Limb (tissue), 2 donors: ENCODE measurements at regions not wholly inside any gene's neighbourhood (a gene's known extent, or its start where the extent isn't known, plus 50 kb on each side); places are given as distances from the start of the nearest gene placed in this dataset.

Experiments
- DNase-seq, 2 donors: peaks; one replicate each; pipeline ENCODE4 v3.0.0-alpha.2; 2016; ENCODE audit errors: extremely low spot score in 2 of 2

- DNase-seq = peak in 1 of 2 donors; percentile 39
These were observed 88.2 kb upstream of the CAMK2D start for GRCh38 chr4:113849771-113850170.

- DNase-seq = no peak
These were observed 86.2 kb upstream of the CAMK2D start for GRCh38 chr4:113847710-113848109.

DNA sequence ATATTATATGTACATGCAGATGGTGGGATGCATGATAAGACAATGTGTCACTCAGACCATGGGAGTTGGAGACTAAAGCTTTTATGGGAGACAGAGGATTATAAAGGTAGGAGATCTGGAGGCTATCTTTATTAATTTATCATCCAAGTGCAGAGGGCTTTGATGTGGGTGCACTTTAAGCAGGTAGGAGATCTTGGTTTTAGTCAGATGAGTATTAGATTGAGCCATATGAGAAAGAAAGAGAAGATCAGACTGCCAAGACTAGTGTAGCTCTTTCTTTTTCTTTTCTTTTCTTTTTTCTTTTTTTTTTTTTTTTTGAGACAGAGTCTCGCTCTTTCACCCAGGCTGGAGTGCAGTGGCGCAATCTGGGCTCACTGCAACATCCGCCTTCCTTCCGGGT lies 84.9 kb upstream of the CAMK2D start:
- DNase-seq = no peak

- DNase-seq = no peak
These were observed 83.6 kb upstream of the CAMK2D start for GRCh38 chr4:113845138-113845537.

DNA sequence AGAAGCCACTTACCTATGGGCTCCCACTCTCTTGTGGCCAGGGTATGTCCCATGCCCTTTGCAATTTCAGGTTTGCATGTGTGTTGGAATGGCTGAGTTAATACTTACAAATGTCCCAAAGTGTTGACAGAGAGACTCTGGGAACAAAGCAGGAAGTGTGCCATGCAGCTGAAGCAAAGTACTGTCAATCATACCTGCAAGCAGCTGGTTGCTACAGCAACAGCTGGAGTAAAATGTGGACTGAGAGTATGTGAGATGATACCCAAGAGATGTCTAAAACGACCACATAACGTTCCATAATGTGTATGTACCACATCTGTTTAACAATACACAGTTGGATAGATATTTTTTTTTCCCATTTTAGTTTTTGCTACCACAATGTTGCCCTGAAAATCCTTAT lies 82.8 kb upstream of the CAMK2D start:
- DNase-seq = no peak

- no peak for DNase-seq
These were observed 79.3 kb upstream of the CAMK2D start for GRCh38 chr4:113840861-113841260.

GRCh38 chr4:113838460-113838859 lies 76.9 kb upstream of the CAMK2D start:
- no peak for DNase-seq

GRCh38 chr4:113837397-113837796 lies 75.9 kb upstream of the CAMK2D start:
- no peak for DNase-seq

DNA sequence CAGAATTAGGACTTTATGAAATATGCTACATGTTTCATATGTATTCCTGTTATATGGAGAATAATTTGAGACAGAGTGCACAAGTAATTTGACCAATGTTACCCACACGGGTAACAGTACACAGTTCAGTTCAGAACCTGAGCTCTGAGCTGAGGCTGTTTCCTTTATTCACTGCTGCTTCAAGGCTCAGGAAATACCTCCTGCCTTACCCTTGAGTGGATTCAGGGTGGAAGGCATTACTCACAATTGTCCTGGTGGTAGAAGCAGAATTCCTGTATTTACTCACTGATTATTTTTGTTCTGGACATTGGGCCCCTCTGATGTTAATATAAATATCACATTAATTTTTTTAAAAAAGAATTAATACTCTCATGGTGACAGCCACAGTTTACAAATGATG lies 73.5 kb upstream of the CAMK2D start:
- DNase-seq = no peak

DNA sequence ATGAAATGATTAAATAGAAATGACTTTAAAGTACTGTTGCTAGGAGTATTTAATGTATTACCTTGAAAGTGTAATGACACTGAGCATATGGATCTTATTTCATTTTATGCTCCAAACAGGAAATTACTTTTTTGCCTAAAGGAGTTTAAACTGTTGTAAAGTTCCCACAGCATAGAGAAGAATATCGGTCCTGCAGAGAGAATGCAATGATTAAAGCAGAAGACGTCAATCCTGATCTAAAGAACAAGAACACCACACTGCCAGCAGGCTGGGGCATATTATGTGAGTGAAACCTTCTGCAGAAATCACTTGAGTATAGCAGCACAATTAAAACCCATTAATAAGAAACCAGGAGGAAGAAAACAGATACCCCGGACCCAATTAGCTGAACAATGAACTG lies 72.8 kb upstream of the CAMK2D start:
- DNase-seq = no peak

- no peak for DNase-seq
These were observed 71.3 kb upstream of the CAMK2D start for GRCh38 chr4:113832803-113833202.

GRCh38 chr4:113831457-113831856 lies 69.9 kb upstream of the CAMK2D start:
- no peak for DNase-seq

DNA sequence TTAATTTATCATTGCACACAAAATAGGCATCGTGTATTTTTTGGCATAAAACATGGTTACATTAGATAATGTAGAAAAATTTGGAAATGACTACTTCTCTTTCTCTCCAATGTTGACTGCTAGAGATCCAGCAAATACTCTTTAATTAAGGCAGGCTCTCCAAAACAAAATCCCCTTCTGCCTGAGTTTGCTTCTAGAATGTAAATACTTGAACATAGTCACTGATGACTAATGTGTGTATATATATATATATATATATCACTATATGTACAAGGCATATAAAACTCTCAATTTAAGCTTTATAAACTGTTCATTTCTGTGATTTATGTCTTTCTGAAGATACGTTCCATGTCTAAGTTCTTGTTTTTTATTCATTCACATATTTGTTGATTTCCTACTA lies 67.2 kb upstream of the CAMK2D start:
- no peak for DNase-seq

DNA sequence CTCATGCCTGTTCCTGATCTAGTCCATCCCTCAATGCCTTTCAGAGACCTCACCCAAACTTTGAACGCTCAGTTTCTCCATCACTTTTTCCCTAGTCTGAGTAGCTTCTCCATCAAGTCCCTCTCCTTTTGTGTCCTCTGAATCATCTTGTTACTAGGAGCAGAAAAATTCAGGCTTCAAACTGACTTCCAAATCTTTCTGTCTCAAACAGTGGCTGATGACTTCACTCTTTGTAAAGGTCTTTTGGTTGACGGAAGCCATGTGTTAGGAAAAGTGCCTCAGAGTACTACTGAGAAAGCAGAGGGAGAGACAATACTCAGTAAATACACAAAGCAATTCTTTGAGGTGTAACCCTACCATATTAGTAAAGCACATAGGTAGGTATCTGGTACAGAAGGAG lies 65.7 kb upstream of the CAMK2D start:
- DNase-seq = no peak

DNA sequence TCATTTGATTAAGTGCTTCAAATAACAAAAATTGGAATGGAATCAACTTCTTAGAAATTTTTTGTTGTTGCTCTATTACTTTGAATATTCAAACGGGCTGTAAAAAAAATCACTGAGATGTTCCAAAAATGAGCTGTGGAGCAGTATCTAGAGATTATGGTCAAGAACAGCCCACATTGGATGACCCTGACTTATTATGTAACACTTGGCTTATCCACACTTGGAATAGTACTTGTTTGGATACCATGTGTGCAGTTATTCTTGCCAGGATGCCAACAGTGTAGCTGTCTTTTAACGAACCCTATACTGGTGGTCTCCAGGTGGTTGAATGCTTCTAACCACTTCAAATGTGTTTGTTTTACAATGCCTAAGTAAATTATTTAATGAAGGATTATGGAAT lies 64.9 kb upstream of the CAMK2D start:
- DNase-seq = no peak

DNA sequence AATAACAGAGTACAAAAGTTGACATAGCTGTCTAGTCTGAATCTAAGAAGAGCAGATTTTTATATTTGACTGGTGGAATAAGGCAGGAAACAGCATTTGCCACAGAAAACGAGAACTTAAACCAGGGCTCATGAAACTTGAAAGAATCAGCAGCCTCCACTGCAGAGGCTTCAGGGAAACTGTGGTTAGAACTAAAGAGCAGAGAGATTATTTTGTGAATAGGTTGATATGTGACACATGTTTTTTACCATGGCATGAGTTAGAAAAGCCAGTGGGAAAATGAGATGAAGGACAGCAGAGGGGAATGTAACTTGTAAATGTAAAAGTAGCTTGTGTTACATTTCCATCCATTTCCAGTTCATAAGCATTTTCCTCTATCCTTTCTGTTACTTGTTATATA lies 63.7 kb upstream of the CAMK2D start:
- no peak for DNase-seq

- DNase-seq = no peak
These were observed 62.9 kb upstream of the CAMK2D start for GRCh38 chr4:113824396-113824795.

- no peak for DNase-seq
These were observed 61.7 kb upstream of the CAMK2D start for GRCh38 chr4:113823291-113823659.

DNA sequence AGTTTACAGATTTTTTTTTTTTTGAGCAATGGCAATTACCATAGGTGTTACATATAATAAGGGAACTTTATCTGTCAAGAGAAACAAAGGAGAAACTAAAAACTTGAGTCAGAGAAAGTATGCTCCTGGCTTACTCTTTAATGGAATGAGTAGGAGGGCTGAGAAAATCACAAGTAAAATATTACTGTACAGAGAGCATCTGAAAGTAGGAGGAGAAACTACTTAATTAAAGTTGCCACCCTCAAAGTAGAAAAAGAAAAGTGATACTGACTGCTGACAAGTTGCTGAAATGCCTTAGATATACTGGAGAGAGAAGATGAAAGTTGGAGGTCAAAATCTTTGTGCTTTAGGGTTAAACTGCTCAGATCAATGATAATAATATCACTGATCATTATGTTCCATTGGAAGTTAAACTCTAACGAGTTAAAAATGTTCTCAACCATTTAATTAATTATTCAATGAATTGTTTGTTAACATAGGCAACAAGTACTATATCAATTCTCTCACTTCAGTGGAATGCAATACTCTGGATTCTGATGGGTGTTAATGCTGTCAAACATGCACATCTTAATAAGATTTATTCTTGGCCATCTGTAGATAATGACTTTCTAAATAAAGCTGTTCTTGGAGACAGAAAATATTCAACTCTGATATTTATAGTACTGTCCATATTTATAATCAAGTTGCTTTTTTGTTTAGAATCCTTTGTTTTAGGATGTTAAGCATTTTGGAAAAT lies 61.2 kb upstream of the CAMK2D start:
- no peak for DNase-seq

- DNase-seq = no peak
These were observed 60.3 kb upstream of the CAMK2D start for GRCh38 chr4:113821856-113822255.

DNA sequence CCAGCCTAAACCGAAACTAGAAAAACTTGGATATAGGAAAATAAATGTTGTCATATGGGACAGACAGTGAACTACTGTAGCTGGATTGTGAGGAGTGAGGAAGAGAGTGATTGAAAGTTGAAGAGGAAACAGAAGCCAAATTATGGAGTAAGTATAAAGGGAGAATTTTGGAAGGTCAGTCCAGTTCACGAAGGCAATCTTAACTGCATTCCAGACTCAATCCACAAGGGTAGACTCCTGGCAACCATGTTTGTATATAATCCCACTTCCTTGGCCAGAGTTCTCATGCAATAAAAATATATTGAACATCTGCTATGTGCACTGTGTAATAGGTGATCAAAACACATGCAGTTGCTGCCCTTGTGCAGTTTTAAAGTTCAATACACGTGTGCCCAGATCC lies 58.6 kb upstream of the CAMK2D start:
- peak in 1 of 2 donors; percentile 66 for DNase-seq

GRCh38 chr4:113815826-113816225 lies 54.3 kb upstream of the CAMK2D start:
- DNase-seq = no peak

GRCh38 chr4:113811359-113811758 lies 49.8 kb upstream of the CAMK2D start:
- no peak for DNase-seq
